Endodermal cell (in vitro differentiated cells): ENCODE measurements at regions not wholly inside any gene's neighbourhood (a gene's known extent, or its start where the extent isn't known, plus 50 kb on each side); places are given as distances from the start of the nearest gene placed in this dataset.
"Not testable (repeated sequence)": the region's sequence is repeated elsewhere in the genome, so short reads cannot be mapped to it uniquely, and the experiment has no call there.

ENCODE experiments used
- DNase-seq: peaks from one replicate; pipeline ENCODE4 v3.0.0-alpha.2; 2017
- H3K27ac ChIP-seq: 2 replicates; pipeline ENCODE4 v1.5.1; 2013; ENCODE audit warnings: mild to moderate bottlenecking, low read depth, low read length, moderate library complexity
- H3K27me3 ChIP-seq: 2 replicates; pipeline ENCODE4 v1.6.1; 2013; ENCODE audit warnings: mild to moderate bottlenecking, low read length, moderate library complexity; ENCODE audit not compliant: insufficient read depth, control insufficient read depth, poor library complexity, severe bottlenecking
- H3K36me3 ChIP-seq: 2 replicates; pipeline ENCODE4 v1.7.0; 2013; ENCODE audit warnings: mild to moderate bottlenecking, low read length, moderate library complexity; ENCODE audit not compliant: control insufficient read depth, insufficient read depth
- H3K4me1 ChIP-seq: one replicate; pipeline ENCODE4 v1.7.0; 2013; ENCODE audit warnings: low read length; ENCODE audit not compliant: control insufficient read depth, insufficient read depth
- H3K4me3 ChIP-seq: 2 replicates; pipeline ENCODE4 v1.5.1; 2013; ENCODE audit warnings: mild to moderate bottlenecking, low read length, moderate library complexity
- H3K9ac ChIP-seq: 2 replicates; pipeline ENCODE4 v1.6.1; 2013; ENCODE audit warnings: mild to moderate bottlenecking, low read length, moderate library complexity; ENCODE audit not compliant: poor library complexity, severe bottlenecking; ENCODE audit errors: extremely low read depth
- H3K9me3 ChIP-seq: 2 replicates; pipeline ENCODE4 v1.6.1; 2013; ENCODE audit warnings: mild to moderate bottlenecking, low read length, moderate library complexity; ENCODE audit not compliant: control insufficient read depth
- H3K27ac Mint-ChIP-seq: 2 replicates; pipeline ENCODE4 v1.8.0; 2020; ENCODE audit warnings: mixed read lengths
- H3K27me3 Mint-ChIP-seq: 2 replicates; pipeline ENCODE4 v1.8.0; 2021; ENCODE audit warnings: mild to moderate bottlenecking, mixed read lengths; ENCODE audit not compliant: insufficient read depth
- H3K36me3 Mint-ChIP-seq: 2 replicates; pipeline ENCODE4 v1.8.0; 2020; ENCODE audit warnings: low read depth, mixed read lengths
- H3K4me1 Mint-ChIP-seq: 2 replicates; pipeline ENCODE4 v1.8.0; 2020; ENCODE audit warnings: mixed read lengths
- H3K4me3 Mint-ChIP-seq: 2 replicates; pipeline ENCODE4 v1.8.0; 2020; ENCODE audit warnings: mild to moderate bottlenecking, moderate library complexity, mixed read lengths
- H3K9me3 Mint-ChIP-seq: 2 replicates; pipeline ENCODE4 v1.8.0; 2020; ENCODE audit warnings: mild to moderate bottlenecking, mixed read lengths
- WGBS, 2 experiments: methylation state at CpG; one replicate each; pipeline versions ENCODE4 v1.1.5 to v1.1.7; 2013; ENCODE audit warnings: missing lambda C conversion rate in 2 of 2, mixed read lengths in 1 of 2; ENCODE audit not compliant: insufficient coverage in 1 of 2, insufficient read length in 1 of 2; 5-methylcytosine and 5-hydroxymethylcytosine counted together
- TF ChIP-seq, protein P1 (sequence below): fragments of 200-600 bp; sonication (generic); conservative IDR thresholded peaks from 2 replicates; pipeline ENCODE4 v1.5.0; 2021; ENCODE audit warnings: antibody characterized with exemption, mild to moderate bottlenecking

DNA sequence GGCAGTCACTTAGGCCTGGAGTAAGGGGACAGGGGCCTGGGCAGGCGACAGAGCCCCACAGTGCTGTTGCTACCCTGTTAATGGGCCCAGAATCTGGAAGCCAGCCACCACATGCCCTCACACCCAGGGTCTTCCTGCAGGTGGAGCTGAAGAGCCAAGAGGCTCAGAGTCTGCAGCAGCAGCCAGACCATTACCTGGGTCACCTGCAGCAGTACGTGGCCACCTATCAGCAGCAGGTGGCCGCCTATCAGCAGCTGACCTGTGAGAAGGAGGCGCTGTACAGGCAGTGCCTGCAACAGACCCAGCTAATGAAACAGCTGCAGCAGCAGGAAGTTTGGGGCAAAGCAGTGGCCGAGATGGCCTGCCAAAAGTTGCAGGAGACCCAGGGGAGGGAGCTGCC lies 104.2 kb upstream of the FAN1 start:
- not testable (repeated sequence) for H3K9ac ChIP-seq, H3K27me3 ChIP-seq, H3K36me3 ChIP-seq, H3K4me3 Mint-ChIP-seq, H3K27me3 Mint-ChIP-seq, H3K4me1 Mint-ChIP-seq, H3K9me3 ChIP-seq, H3K9me3 Mint-ChIP-seq, H3K36me3 Mint-ChIP-seq, H3K4me3 ChIP-seq, H3K4me1 ChIP-seq, H3K27ac ChIP-seq
- DNase-seq = peak; percentile 80
- TF ChIP-seq, protein P1, sequence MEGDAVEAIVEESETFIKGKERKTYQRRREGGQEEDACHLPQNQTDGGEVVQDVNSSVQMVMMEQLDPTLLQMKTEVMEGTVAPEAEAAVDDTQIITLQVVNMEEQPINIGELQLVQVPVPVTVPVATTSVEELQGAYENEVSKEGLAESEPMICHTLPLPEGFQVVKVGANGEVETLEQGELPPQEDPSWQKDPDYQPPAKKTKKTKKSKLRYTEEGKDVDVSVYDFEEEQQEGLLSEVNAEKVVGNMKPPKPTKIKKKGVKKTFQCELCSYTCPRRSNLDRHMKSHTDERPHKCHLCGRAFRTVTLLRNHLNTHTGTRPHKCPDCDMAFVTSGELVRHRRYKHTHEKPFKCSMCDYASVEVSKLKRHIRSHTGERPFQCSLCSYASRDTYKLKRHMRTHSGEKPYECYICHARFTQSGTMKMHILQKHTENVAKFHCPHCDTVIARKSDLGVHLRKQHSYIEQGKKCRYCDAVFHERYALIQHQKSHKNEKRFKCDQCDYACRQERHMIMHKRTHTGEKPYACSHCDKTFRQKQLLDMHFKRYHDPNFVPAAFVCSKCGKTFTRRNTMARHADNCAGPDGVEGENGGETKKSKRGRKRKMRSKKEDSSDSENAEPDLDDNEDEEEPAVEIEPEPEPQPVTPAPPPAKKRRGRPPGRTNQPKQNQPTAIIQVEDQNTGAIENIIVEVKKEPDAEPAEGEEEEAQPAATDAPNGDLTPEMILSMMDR = peak; percentile 68
- H3K27ac Mint-ChIP-seq = peak overlapping the region; percentile 23
- 68 to 92% methylated on average over 2 to 5 of the region's 5 CpGs for WGBS, 2 experiments

DNA sequence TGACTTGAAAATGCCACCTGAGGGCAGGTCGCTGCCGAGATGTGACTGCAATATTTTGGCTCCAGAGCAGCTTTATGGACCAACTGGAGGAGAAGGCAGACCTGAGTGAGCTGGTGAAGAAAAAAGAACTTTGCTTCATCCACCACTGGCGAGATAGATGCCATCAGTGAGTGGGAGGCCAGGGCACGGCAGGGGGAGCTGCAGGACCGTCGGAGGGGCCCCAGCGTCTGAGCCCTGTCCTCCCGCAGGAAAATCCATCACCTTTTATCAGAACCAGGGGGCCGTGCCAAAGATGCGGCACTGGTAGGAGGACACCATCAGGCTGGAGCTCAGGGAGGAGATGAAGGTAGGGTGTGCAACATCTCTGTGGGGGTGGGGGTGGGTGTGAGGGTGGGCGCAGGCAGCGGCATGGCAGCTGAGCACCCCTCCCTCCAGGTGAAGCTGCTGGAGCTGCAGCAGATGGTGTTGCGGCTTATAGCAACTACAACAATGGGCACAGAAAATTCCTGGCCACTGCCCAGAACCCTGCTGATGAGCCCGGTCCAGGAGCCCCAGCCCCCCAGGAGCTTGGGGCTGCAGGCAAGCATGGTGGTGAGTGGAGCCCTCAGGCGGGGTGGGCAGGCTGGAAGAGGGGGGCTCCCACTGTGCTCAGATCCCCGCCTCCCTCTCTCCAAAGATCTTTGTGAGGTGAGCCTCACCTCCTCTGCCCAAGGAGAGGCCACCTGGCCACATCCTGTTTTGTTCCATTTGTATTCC lies 102.4 kb upstream of the FAN1 start:
- 50 to 66% methylated on average over 1 to 14 of the region's 16 CpGs for WGBS, 2 experiments

DNA sequence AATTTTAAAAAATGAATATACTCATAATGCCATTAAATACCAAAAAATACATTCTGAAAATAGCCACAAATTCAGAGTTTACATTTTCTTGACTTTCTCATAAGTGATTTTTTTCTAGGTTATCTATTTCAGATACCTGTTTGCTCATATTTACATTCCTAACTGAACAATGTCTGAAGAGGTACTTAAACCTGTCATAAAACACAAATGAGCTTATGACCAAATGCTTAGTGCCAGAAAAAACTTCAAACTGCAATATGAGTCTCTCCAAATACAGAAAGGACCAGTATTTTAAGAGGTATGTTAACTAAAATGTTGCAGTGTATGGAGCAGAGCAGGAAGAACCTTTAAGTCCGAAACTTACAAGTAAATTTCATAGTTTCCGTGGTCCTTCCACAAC lies 101.7 kb upstream of the FAN1 start:
- H3K36me3 ChIP-seq, H3K27ac ChIP-seq, DNase-seq, H3K4me1 Mint-ChIP-seq, H3K27me3 Mint-ChIP-seq, H3K9me3 ChIP-seq, H3K9ac ChIP-seq, H3K4me3 Mint-ChIP-seq, H3K4me1 ChIP-seq, H3K27ac Mint-ChIP-seq, H3K27me3 ChIP-seq, H3K4me3 ChIP-seq, H3K36me3 Mint-ChIP-seq: not testable (repeated sequence)
- H3K9me3 Mint-ChIP-seq = peaks cover 11% of the 10 kb centered on the region
- WGBS, 2 experiments = 93 to 95% methylated on average over 2 of the region's 2 CpGs

More for the DNA sequence above, 102.4 kb upstream of the FAN1 start:
- H3K4me1 Mint-ChIP-seq, DNase-seq, H3K27me3 Mint-ChIP-seq, H3K9me3 ChIP-seq, H3K9ac ChIP-seq, H3K9me3 Mint-ChIP-seq, H3K4me3 ChIP-seq, H3K4me1 ChIP-seq, H3K27ac ChIP-seq, H3K27ac Mint-ChIP-seq, H3K4me3 Mint-ChIP-seq, H3K36me3 ChIP-seq, H3K27me3 ChIP-seq, H3K36me3 Mint-ChIP-seq: not testable (repeated sequence)
- TF ChIP-seq, protein P1 = peak; percentile 67

DNA sequence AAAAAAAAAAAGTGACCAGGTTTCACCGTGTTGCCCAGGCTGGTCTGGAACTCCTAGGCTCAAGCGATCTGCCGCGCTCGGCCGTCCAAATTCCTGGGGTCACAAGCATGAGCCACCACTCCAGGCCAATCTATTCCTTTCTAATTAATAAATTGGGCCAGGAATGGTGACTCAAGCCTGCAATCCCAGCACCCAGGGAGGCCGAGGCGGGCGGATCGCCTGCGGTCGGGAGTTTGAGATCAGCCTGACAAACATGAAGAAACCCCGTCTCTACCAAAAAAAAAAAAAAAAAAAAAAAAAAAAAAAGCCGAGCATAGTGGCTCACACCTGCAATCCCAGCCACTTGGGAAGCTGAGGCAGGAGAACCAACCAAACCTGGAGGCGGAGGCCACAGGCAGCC lies 100.0 kb upstream of the FAN1 start:
- not testable (repeated sequence) for DNase-seq, H3K36me3 Mint-ChIP-seq, H3K9ac ChIP-seq, H3K27me3 ChIP-seq, H3K27ac ChIP-seq, H3K4me3 Mint-ChIP-seq, H3K9me3 ChIP-seq, H3K4me1 Mint-ChIP-seq, H3K27ac Mint-ChIP-seq, H3K4me1 ChIP-seq, H3K36me3 ChIP-seq, H3K4me3 ChIP-seq, H3K27me3 Mint-ChIP-seq
- 94 to 99% methylated on average over 6 to 11 of the region's 15 CpGs for WGBS, 2 experiments
- H3K9me3 Mint-ChIP-seq = peaks cover 20% of the 10 kb centered on the region
